SIG-M5 treated with dmso at 0.1 percent for 504 hours (cell line): ENCODE measurements at regions not wholly inside any gene's neighbourhood (a gene's known extent, or its start where the extent isn't known, plus 50 kb on each side); places are given as distances from the start of the nearest gene placed in this dataset.

Experiments
- DNase-seq: peaks from one replicate; lab custom pipeline; 2025; ENCODE audit not compliant: unreplicated experiment; lab: John Stamatoyannopoulos, UW

- DNase-seq = no peak
Measured at GRCh38 chr18:78919956-78920355, 59.7 kb upstream of the SALL3 start.

DNA sequence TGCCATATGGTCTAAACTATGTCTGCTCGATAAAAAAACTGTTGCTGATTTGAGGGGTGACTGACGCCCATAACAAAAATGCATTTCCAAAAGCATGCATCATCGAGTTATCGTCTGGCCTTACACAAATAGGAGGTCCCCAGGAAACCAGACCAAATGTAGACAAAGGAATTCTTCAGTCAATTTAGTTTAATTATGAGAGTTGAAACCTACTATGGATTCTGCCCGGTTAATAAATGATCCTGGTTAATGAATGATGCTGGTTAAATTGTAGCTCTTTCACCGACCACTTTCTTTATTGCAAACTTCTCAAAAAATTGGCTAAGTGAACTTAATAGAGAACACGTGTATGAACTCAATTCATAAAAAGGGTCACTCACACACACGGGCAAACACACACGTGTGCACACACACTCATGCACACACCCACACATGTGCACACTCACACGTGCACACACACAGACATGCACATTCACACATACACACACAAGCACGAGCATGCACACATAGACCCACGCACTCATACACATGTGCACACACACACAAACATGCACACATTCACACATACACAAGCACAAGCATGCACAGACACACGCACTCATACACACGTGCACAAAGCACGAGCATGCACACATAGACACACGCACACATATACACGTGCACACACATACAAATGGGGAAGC lies 59.0 kb upstream of the SALL3 start:
- DNase-seq = no peak

- DNase-seq = no peak
Measured at GRCh38 chr18:78922856-78923255, 56.8 kb upstream of the SALL3 start.

DNA sequence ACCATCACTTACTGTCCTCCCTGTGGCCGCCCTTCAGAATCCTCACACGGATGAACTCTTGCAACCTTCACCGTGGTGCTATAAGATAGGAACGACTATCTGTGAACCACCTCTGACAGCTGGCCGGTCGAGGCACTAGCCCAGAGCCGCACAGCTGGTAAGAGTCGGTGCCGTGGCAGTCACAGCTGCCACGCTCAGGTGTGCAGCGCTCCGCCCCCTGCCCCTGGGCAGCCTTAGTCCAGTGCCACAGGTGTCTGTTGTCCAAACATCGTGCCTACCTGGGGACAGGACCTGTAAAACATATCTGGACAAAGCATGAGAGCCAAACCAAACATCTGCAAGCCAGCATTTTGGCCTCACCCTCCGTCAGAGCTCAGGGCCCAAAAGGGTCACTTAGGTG lies 55.3 kb upstream of the SALL3 start:
- no peak for DNase-seq

GRCh38 chr18:78924786-78925540 lies 54.7 kb upstream of the SALL3 start:
- DNase-seq = no peak

DNA sequence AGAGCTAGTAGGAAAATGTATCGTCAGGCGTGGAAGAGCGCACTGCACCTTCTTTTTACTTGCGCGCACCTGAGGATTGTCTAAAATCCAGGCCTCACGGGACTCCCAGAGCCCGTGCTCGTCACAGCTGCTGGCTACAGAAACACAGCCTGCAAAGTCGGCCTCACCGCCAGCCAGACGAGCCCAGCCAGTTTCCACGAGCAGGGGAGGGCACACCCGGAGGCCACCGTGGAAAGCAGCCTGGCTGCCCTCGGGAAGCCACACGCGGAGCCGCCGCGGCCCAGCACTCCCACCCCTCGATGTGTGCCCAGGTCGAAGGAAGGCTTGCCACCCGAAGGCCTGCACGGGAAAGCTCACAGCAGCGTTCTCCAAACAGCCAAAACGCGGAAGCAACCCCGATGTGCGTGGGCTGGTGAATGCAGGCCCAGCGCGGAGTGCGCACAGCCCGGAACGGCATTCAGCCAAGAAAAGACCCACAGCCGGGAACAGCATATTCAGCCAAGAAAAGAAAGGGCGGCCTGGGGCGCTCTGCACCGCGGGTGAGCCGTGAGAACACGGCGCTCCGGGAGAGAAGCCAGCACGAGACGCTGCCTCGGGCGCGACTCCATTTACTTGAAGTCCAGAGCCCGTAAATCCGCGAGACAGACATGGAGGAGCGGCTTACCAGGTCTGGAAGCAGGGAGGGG lies 53.9 kb upstream of the SALL3 start:
- no peak for DNase-seq

GRCh38 chr18:78926243-78926615 lies 53.4 kb upstream of the SALL3 start:
- no peak for DNase-seq

DNA sequence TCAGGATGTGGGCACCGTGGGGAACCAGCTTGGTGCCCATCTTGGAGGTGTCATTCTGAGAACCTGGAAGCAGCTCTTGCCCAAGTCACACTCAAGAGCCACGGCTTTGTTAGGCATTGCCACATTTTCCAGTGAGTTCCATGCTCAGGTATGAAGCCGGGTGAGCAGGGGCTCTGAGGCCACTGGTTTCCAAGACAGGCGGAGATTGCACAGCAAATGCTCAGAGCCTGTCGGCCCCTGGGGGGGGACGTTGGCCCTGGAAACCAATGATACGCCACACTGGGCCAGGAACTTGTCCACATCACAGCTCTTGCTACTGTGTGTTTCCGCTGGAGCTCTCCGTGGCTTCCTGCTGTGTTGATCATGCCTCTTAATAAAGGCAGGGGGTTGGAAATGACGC lies 52.5 kb upstream of the SALL3 start:
- no peak for DNase-seq

DNA sequence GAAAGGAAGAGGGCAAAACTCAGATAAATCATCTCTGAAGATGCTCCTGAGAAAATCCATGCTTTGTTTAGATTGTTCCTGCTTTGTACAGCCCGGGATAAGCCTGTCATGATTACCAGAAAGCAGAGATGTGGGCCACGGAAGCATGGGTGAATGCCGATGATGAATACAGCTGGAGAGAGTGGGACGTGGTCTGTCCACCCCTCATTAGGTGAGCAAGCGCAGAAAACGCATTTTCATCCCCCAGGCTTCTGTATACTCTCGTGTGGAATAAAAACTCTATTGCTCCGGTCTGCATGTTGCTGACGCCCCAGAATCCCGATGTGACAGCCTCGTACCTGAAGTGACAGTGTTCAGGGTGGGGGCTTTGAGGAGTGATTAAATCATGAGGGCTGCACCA lies 52.0 kb upstream of the SALL3 start:
- no peak for DNase-seq

GRCh38 chr18:78928076-78928475 lies 51.5 kb upstream of the SALL3 start:
- DNase-seq = no peak

DNA sequence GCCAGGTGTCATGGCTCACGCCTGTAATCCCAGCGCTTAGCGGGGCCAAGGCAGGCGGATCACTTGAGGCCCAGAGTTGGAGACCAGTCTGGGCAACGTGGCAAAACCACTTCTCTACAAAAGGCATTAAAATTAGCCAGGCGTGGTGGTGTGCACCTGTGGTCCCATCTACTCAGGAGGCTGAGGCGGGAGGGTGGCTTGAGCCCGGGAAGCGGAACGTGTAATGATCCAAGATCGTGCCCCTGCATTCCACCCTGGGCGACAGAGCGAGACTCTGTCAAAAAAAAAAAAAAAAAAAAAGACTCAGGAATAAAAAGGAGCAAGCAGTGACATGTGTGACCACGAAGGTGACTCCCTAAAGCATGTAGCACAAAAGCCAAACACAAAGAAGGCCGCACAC lies 50.1 kb upstream of the SALL3 start:
- no peak for DNase-seq
